ENCODE measurements at regions not wholly inside any gene's neighbourhood (a gene's known extent, or its start where the extent isn't known, plus 50 kb on each side); places are given as distances from the start of the nearest gene placed in this dataset.
"Not testable (repeated sequence)": the region's sequence is repeated elsewhere in the genome, so short reads cannot be mapped to it uniquely, and the experiment has no call there.

DNA sequence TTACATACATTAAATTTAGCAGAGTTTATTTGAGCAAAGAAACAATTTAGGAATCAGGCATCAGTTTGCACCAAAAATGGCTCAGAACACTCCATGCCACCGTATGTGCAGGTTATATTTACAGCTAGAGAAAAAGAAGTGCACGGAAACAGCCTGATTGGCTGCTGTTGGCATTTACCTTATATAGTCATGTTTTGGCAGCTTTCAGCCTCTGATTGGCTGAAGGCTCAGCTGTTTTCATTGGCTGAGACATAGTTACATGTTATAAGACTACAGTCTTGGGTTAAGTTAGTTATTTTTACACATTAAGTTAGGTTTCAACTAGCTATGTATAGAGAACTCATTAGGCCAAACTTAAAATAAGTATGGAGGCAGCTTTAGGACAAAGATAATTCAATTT is 104.0 kb downstream of the LIMS3 start:
- TF ChIP-seq FOSL1 (IDR thresholded peaks at IDR 0.05; ENCODE audit: insufficient read depth, low read depth, low read length); HDAC6 (IDR thresholded peaks at IDR 0.05; ENCODE audit: low read depth, low read length): not testable (repeated sequence)
- TF ChIP-seq, protein P1, sequence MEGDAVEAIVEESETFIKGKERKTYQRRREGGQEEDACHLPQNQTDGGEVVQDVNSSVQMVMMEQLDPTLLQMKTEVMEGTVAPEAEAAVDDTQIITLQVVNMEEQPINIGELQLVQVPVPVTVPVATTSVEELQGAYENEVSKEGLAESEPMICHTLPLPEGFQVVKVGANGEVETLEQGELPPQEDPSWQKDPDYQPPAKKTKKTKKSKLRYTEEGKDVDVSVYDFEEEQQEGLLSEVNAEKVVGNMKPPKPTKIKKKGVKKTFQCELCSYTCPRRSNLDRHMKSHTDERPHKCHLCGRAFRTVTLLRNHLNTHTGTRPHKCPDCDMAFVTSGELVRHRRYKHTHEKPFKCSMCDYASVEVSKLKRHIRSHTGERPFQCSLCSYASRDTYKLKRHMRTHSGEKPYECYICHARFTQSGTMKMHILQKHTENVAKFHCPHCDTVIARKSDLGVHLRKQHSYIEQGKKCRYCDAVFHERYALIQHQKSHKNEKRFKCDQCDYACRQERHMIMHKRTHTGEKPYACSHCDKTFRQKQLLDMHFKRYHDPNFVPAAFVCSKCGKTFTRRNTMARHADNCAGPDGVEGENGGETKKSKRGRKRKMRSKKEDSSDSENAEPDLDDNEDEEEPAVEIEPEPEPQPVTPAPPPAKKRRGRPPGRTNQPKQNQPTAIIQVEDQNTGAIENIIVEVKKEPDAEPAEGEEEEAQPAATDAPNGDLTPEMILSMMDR (IDR thresholded peaks at IDR 0.05; ENCODE audit: control extremely low read depth in 1 of 3, insufficient read depth in 1 of 3, low read depth in 1 of 3, low read length in 3 of 3), result not testable (repeated sequence)

All from H1 (cell line).